Tibial nerve (tissue), 3 donors: ENCODE measurements at regions not wholly inside any gene's neighbourhood (a gene's known extent, or its start where the extent isn't known, plus 50 kb on each side); places are given as distances from the start of the nearest gene placed in this dataset.

Source experiments
- CTCF ChIP-seq, 5 experiments: fragments of 200-600 bp in 3 of 5; fragments of 450-650 bp in 2 of 5; sonication (generic) in 3 of 5; IDR thresholded peaks; one replicate each; pipeline ENCODE4 v1.5.1; 2016 to 2019; ENCODE audit warnings: antibody characterized with exemption in 5 of 5, mild to moderate bottlenecking in 3 of 5, moderate library complexity in 2 of 5
- POLR2A ChIP-seq, 2 donors: fragments of 450-650 bp; IDR thresholded peaks; one replicate each; pipeline ENCODE4 v1.6.1; 2017; ENCODE audit warnings: antibody characterized with exemption in 2 of 2, mild to moderate bottlenecking in 2 of 2, moderate library complexity in 2 of 2

GRCh38 chr1:222457513-222457912 is 90.4 kb downstream of the HHIPL2 start:
- TF ChIP-seq CTCF (IDR thresholded peaks at IDR 0.05): no peak
- no peak for TF ChIP-seq POLR2A (IDR thresholded peaks at IDR 0.05)
